ENCODE measurements at regions not wholly inside any gene's neighbourhood (a gene's known extent, or its start where the extent isn't known, plus 50 kb on each side); places are given as distances from the start of the nearest gene placed in this dataset.

- peaks cover 8% of the 10 kb centered on the region for H3K27me3 ChIP-seq (ENCODE audit: control insufficient read depth, insufficient read depth, low read length)
- CTCF ChIA-PET, result interaction anchor here (0.5 kb wide), 2 partner anchors 27 to 726 kb away, joined by 3 to 5 read pairs; no protein-coding TSS in a partner anchor
Observed at GRCh38 chr11:76259299-76259908, 53.1 kb upstream of the WNT11 start.

GRCh38 chr11:76257074-76257719, 50.9 kb upstream of the WNT11 start:
- ATAC-seq (peak; percentile 40; the same call in 1 of the 2 replicates), DNase-seq (ENCODE audit: low read depth, low spot score) (no peak)
- CTCF ChIA-PET, result interaction anchor here (0.7 kb wide), 1 partner anchor 26 kb away, joined by 3 read pairs; no protein-coding TSS in a partner anchor
- Histone ChIP-seq H3K4me1 (ENCODE audit: control insufficient read depth, insufficient read depth, low read length) (0 out of 2 replicates have a peak, but pooled peaks cover 4% of the 10 kb centered on the region), H3K9me3 (ENCODE audit: control insufficient read depth, insufficient read depth, low read depth, low read length) (no peaks in the 10 kb centered on the region), H3K36me3 (ENCODE audit: control insufficient read depth, insufficient read depth, low read length) (no peaks in the 10 kb centered on the region), H3K27ac (ENCODE audit: low read length) (no peak overlapping the region), H3K27me3 (ENCODE audit: control insufficient read depth, insufficient read depth, low read length) (peaks cover 2% of the 10 kb centered on the region), H3K4me3 (ENCODE audit: low read depth in 2 of 2, low read length in 2 of 2) (no peak overlapping the region)
- no TSS peak for BruUV-seq (replicated peaks)
- POLR2A ChIA-PET, result no interaction called here
- in situ Hi-C loops (cut with HindIII; ENCODE audit: low pct_unique_long_range_greater_than_20kb, low sequenced_read_pairs) (no loop called here), intact Hi-C loops (cut with micrococcal nuclease; ENCODE audit: unreplicated experiment) (no loop called here)
- TF ChIP-seq POLR2AphosphoS5 (IDR thresholded peaks at IDR 0.05; ENCODE audit: low read depth, low read length) (no peak), TCF7L2 (IDR thresholded peaks at IDR 0.05; ENCODE audit: low read depth, low read length) (no peak), REST (IDR thresholded peaks at IDR 0.05; ENCODE audit: insufficient read depth in 1 of 2, low read depth in 2 of 2, low read length in 1 of 2) (no peak), CTCF (IDR thresholded peaks at IDR 0.05) (no peak)

More at GRCh38 chr11:76259299-76259908, 53.1 kb upstream of the WNT11 start:
- BruUV-seq (replicated peaks), result no TSS peak
- no peak for DNase-seq (ENCODE audit: low read depth, low spot score)
- H3K36me3 ChIP-seq (ENCODE audit: control insufficient read depth, insufficient read depth, low read length), result no peaks in the 10 kb centered on the region
- H3K4me1 ChIP-seq (ENCODE audit: control insufficient read depth, insufficient read depth, low read length), result 0 out of 2 replicates have a peak, but pooled peaks cover 4% of the 10 kb centered on the region
- ATAC-seq, result no peak
- intact Hi-C loops (cut with micrococcal nuclease; ENCODE audit: unreplicated experiment) (no loop called here), in situ Hi-C loops (cut with HindIII; ENCODE audit: low pct_unique_long_range_greater_than_20kb, low sequenced_read_pairs) (no loop called here)
- POLR2A ChIA-PET, result no interaction called here
- no peaks in the 10 kb centered on the region for H3K9me3 ChIP-seq (ENCODE audit: control insufficient read depth, insufficient read depth, low read depth, low read length)
- H3K4me3 ChIP-seq (ENCODE audit: low read depth in 2 of 2, low read length in 2 of 2), result no peak overlapping the region
- TF ChIP-seq TCF7L2 (IDR thresholded peaks at IDR 0.05; ENCODE audit: low read depth, low read length), result no peak
- no peak for TF ChIP-seq CTCF (IDR thresholded peaks at IDR 0.05)
- TF ChIP-seq REST (IDR thresholded peaks at IDR 0.05; ENCODE audit: insufficient read depth in 1 of 2, low read depth in 2 of 2, low read length in 1 of 2), result no peak
- TF ChIP-seq SIN3A (IDR thresholded peaks at IDR 0.05; ENCODE audit: borderline replicate concordance, insufficient read depth, low read depth, low read length), result no peak
- no peak for TF ChIP-seq POLR2AphosphoS5 (IDR thresholded peaks at IDR 0.05; ENCODE audit: low read depth, low read length)
- no peak overlapping the region for H3K27ac ChIP-seq (ENCODE audit: low read length)
